ENCODE measurements at regions not wholly inside any gene's neighbourhood (a gene's known extent, or its start where the extent isn't known, plus 50 kb on each side); places are given as distances from the start of the nearest gene placed in this dataset.

GRCh38 chr13:50149932-50150331 is 134.7 kb downstream of the KCNRG start:
- TF ChIP-seq ZNF670 (tag by site-specific recombination; IDR thresholded peaks at IDR 0.05; ENCODE audit: low read depth) (no peak), REST (tag by site-specific recombination; IDR thresholded peaks at IDR 0.05) (no peak), EGR2 (tag by site-specific recombination; IDR thresholded peaks at IDR 0.05; ENCODE audit: low read depth) (no peak), ZNF394 (tag by site-specific recombination; IDR thresholded peaks at IDR 0.05; ENCODE audit: borderline replicate concordance) (no peak), ZNF785 (tag by site-specific recombination; IDR thresholded peaks at IDR 0.05) (no peak)
- TF ChIP-seq, protein P1, sequence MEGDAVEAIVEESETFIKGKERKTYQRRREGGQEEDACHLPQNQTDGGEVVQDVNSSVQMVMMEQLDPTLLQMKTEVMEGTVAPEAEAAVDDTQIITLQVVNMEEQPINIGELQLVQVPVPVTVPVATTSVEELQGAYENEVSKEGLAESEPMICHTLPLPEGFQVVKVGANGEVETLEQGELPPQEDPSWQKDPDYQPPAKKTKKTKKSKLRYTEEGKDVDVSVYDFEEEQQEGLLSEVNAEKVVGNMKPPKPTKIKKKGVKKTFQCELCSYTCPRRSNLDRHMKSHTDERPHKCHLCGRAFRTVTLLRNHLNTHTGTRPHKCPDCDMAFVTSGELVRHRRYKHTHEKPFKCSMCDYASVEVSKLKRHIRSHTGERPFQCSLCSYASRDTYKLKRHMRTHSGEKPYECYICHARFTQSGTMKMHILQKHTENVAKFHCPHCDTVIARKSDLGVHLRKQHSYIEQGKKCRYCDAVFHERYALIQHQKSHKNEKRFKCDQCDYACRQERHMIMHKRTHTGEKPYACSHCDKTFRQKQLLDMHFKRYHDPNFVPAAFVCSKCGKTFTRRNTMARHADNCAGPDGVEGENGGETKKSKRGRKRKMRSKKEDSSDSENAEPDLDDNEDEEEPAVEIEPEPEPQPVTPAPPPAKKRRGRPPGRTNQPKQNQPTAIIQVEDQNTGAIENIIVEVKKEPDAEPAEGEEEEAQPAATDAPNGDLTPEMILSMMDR (tag by site-specific recombination; IDR thresholded peaks at IDR 0.05) = no peak
- TF ChIP-seq, protein P2, sequence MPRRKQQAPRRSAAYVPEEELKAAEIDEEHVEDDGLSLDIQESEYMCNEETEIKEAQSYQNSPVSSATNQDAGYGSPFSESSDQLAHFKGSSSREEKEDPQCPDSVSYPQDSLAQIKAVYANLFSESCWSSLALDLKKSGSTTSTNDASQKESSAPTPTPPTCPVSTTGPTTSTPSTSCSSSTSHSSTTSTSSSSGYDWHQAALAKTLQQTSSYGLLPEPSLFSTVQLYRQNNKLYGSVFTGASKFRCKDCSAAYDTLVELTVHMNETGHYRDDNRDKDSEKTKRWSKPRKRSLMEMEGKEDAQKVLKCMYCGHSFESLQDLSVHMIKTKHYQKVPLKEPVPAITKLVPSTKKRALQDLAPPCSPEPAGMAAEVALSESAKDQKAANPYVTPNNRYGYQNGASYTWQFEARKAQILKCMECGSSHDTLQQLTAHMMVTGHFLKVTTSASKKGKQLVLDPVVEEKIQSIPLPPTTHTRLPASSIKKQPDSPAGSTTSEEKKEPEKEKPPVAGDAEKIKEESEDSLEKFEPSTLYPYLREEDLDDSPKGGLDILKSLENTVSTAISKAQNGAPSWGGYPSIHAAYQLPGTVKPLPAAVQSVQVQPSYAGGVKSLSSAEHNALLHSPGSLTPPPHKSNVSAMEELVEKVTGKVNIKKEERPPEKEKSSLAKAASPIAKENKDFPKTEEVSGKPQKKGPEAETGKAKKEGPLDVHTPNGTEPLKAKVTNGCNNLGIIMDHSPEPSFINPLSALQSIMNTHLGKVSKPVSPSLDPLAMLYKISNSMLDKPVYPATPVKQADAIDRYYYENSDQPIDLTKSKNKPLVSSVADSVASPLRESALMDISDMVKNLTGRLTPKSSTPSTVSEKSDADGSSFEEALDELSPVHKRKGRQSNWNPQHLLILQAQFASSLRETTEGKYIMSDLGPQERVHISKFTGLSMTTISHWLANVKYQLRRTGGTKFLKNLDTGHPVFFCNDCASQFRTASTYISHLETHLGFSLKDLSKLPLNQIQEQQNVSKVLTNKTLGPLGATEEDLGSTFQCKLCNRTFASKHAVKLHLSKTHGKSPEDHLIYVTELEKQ (tag by site-specific recombination; IDR thresholded peaks at IDR 0.05; ENCODE audit: borderline replicate concordance) = no peak
- TF ChIP-seq, protein P3, sequence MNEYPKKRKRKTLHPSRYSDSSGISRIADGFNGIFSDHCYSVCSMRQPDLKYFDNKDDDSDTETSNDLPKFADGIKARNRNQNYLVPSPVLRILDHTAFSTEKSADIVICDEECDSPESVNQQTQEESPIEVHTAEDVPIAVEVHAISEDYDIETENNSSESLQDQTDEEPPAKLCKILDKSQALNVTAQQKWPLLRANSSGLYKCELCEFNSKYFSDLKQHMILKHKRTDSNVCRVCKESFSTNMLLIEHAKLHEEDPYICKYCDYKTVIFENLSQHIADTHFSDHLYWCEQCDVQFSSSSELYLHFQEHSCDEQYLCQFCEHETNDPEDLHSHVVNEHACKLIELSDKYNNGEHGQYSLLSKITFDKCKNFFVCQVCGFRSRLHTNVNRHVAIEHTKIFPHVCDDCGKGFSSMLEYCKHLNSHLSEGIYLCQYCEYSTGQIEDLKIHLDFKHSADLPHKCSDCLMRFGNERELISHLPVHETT (tag by site-specific recombination; IDR thresholded peaks at IDR 0.05) = no peak

Measured in HEK293 (cell line).